Stimulated activated CD4-positive, alpha-beta T cell treated with anti-CD3 and anti-CD28 coated beads, Interleukin-4, amount 100 ng/mL, for 1 hour (primary cell): ENCODE measurements at regions not wholly inside any gene's neighbourhood (a gene's known extent, or its start where the extent isn't known, plus 50 kb on each side); places are given as distances from the start of the nearest gene placed in this dataset.

Experiments used
- DNase-seq: peaks from one replicate; pipeline ENCODE4 v3.0.0-alpha.2; 2020

DNA sequence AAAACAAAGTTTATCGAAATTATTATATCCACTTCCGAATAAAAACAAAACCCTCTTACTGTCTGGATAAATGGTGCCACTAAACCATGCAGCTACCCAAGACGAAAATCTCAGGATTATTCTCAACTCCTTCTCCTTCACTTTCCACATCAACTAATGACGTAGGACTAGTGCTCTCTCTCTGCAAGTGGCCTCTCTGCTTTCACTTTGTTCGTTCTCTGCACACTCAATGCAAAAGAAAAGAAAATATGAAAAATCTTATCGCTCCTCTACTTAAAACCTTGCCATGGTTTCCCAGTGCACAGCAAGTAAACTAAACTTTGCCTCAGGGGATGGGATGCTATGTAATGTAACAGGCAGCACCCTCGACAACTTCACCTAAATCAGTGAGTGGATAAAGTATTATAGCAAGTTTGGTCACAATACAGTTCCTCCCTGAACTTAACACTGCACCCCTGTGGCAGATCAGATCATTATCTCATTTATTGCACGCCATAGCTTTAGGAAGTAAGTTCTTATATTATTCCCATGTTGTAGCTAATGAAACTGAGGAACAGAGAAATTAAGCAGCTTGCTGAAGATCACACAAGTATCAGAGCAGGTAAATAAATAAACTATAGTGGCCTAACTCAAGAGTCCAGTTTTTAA is 262.7 kb upstream of the GADL1 start:
- no peak for DNase-seq

DNA sequence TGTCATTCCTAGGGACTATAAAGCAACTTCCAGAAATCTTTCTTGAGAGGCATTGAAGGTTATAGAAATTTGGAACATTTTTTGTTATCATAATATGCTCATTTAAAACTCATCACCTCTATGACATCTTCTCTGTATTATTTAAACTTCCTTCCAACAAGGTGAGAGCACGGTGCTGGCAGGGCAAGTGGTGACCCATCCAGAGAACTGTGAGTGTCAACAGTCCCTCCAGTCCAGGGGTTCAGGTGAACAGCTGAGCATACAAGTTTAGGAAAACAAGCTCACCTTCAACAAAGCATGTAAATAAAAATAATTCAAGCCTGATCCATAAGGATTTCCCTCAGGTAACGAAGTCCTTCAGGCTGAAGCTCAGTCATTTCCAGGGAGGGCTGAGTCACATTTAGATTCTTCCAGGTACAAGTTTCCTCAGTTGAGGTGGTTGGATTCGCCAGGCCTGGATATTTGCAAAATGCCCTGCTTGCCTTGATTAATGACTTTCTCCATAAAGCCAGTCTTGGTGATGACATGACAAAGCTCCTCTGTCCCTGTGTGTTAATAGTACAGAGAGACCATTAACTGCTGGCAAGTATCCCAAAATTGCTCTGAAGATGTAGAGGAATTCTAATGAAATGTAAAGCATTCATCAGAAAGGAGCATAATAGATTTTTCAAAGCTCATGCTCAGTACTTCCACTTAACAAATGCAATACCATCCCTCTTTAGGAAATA is 263.6 kb upstream of the GADL1 start:
- DNase-seq = no peak

DNA sequence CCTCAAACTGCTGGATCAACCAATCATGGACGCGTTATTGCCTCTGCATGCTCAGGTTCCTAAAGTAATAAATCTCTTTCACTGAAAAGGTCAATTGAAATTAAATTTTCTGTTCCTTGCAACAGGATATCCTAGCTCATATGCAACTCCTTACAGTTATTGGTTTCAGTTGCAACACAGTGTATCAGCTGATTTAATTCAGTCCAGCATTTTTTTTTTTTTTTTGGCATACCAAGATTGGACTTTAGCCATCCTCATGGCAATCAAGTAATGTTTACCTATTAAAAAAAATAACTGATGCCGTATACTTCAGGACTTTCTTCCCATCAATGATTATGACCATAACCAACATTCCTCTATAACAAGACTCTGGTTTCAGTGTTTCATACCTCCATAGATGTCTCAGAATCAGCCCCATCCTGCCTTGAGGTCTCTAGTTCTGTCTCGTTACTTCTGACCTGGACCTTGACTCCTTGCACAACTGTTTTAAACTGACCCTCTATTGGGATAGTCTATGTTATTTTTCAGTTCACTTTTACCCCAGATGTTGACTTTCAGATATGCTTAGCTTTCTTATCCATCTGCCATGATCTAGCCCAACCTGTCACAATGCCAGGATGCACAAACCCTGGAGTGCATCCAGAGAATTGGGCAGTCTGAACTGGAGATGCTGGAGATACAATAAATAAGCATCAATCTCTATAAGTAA is 265.0 kb upstream of the GADL1 start:
- no peak for DNase-seq

DNA sequence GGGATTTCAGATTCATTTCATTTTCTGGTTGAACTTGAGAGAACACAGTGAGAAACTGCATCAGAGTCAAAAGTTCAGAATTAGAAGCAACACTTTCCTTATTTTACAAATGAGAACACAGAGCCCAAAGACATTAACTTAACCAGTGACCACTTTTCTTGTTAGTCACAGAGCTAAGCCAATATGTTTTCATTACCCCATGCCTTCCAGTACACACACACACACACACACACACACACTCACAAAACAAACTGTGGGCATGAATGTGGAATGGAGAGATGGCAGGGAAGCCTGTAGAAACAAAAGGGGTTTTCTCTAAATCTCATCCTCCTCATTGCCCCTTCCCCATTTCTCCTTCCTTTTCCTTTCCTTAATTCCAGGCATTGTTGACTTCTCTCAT is 267.4 kb upstream of the GADL1 start:
- no peak for DNase-seq

DNA sequence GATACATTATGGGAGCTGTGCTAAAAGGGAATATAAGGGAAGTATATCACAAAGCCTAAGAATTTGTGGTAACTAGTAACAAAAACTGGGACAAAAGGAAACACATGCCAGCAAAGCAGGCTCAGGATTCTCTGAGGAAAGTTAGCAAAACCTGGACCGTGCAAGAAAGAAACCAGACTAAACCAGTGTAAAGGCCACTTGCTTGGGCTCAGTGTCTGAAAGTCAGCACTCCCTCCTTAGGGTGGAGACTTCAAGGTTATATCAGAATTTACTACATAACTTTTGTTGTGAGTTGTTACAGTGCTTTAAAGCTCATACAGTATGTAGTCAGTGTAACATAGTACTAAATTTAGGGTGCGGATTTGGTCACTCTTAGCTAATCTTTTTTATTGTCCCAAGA is 269.9 kb upstream of the GADL1 start:
- no peak for DNase-seq

DNA sequence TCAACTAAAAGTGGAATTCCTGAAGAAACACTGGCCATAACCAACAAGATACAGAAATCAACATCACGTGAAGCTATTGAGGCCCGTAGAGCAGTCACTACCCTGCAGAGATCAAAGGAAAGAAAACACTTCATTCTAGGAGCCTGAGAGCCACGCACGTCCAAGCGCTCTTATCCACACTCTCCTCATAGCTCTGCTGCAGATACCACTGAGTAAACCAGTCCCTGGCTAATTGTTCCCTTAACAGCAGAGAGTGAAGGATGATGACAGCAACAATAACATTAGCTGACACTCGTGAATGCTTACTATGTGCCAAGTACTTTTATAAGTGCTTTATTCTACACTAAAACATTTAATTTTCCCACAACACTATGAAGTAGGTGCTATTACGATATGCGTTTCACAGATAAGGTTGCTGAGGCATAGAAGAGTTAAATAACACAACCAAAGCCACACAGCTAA is 271.0 kb upstream of the GADL1 start:
- no peak for DNase-seq

DNA sequence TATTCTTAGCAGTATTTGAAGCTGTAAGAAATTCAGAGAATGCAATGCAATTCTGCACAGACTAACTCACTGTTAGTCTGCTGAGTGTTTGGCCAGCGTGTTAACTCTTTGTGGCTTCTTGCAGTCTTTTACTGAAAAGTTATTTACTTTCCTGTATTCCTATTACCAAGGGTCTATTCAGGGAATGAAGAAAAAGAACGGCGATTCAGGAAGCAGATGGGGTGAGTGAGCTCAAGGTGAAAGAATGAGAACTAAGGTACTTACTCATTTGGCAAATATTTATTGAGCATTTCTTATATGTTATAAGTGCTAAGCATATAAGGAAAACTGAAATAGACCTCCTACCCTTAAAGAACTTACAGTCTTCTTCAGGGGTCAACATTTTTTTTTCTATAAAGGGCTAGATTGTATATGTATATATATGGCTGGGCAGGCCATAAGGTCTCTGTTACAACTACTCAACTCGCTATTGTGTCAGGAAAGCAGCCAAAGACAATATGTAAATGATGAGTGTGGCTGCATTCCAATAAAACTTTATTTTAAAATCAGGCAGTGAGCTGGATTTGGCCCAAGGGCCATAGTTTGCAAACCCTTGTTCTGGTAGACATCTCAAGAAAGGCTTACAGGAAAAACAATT is 271.9 kb upstream of the GADL1 start:
- DNase-seq = no peak

DNA sequence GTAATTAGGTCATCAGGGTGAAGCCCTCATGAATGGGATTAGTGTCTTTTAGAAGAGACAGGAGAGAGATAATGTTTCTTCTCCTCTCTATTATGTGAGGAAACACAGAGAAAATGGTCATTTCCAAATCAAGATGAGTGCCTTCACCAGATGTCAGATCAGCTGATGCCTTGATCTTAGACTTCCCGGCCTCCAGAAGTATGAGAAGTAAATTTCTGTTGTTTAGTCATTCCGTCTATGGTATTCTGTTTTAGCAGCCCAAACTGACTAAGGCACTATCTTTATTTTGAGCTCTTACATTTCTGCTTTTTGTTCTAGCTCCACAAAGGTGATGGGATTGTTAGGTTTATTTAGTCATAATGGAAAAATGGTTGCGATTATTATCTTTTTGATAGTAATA is 273.2 kb upstream of the GADL1 start:
- no peak for DNase-seq

DNA sequence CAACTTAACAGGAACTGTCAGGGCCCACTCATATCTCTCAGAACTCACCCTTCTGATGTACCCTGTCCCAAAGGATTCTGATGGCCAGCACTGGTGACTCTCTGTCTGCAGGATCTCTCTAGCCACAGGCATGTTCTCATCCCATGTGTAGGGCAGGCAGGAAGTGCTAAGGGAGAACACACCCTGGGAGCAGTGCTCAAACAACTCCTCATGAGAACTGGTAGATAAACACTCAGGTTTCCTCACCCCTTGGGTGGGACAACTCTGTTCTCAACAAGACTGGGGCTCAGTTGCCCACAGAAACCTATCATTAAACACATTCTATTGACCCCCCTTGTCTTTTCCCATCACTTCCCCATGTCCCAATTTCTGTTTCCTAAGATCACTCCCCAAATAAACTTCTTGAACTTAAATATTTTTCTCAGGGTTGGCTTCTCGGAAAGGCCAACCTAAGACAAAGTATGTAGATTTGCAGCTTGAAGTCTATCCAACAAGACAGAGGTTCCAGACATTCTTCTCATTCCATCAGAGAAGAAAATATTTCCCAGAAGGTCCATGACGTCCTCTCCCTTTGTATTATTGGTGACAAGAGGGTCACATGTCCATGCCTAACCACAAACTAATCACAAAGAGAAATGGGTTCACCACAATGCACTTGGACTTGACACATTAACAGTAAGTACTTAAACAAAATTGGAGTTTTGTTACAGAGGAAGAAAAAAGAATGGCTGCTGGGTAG is 276.6 kb upstream of the GADL1 start:
- DNase-seq = no peak

DNA sequence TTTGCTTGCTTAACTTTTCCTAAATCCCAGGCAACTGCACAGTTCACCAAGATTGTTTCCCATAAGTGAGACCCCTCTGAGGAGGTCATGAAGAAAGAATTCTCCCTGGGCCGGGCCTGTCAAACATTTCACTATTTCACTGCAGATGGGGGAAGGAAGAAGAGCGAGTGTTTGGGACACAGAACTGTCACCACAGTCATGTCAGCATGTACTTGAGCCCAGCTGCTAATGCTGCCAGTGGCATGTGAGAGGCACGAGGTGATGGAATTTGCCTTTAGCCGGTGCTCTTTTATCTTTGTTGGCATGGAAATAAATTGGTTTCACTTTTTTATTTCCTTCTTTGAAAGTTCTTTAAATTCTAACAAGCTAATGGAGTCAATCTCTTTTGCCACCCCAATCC is 277.9 kb upstream of the GADL1 start:
- no peak for DNase-seq

DNA sequence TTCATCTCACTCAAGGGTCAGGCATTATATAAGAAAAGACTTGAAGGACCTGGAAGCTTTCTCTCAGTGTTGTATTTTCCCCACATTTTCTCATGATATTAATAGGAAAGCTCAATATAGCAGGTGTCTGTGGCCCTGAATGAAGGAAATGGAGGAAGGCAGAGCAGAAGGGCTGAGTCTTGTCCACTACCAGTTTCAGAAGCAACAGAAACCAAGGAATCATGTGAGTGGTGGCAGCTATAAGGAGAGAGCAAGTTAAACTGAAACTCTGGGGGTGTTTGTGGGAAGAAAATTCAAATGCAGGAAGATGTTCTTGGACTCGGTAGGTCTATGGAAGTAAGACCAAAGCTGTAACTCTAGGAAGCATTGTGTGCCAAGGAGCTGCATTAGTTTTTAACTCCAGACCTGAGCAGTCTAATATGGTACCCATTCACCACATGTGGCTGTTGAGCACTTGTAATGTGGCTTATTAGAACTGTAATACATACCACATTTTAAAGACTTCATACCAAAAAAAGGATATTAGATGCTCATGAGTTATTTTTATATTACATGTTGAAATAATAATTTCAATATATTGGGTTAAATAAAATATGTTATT is 278.8 kb upstream of the GADL1 start:
- no peak for DNase-seq

DNA sequence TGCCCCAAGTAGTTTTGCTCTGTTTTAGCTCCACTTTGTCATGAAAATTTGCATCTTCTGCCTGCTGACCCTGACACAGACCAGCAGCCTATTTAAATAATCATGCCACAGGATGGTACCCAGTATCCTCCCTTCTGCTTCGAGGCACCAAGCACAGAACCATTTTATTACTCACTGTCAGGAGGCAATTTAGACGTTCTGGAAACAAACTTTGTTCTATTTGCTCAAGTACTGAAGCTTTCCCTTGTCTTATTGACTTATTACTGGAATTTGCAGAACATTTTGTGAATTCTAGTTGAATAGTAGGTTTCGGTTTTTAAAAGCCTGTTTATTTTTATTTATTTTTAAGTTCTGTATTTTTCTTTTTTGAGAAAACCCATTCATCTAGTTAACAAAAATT is 279.6 kb upstream of the GADL1 start:
- no peak for DNase-seq

DNA sequence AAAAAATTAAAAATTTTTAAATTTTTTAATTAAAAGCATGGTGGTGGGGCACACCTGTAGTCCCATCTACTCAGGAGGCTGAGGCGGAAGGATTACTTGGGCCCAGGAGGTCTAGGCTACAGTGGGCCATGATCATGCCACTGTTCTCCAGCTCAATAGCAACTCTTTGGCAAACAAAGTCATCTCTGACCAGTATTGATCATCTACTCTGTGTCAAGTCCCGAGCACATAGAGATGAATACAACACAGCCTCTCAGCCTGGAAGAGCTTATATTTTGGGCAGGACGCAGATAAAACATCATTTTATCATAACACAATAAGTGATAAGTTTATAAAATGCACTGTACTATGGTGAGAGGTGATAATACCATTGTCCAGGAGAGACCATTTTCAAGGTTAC is 281.6 kb upstream of the GADL1 start:
- no peak for DNase-seq

DNA sequence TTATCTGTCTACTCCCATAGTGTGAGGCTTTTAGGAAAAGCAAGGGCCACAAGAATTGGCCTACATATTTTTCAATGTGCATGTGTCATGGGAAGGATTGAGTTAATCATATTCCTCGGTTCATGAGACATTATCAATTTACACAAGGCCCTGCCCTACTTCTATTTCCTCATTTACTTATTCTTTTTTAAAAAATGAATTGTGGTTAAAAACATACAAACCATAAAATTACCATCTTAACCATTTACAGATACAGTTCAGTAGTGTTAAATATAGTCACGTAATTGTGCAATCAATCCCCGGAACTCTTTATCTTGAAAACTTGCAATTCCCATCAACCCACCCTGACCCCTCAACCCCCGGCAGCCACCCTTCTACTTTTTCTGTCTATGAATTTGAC is 284.0 kb upstream of the GADL1 start:
- no peak for DNase-seq

DNA sequence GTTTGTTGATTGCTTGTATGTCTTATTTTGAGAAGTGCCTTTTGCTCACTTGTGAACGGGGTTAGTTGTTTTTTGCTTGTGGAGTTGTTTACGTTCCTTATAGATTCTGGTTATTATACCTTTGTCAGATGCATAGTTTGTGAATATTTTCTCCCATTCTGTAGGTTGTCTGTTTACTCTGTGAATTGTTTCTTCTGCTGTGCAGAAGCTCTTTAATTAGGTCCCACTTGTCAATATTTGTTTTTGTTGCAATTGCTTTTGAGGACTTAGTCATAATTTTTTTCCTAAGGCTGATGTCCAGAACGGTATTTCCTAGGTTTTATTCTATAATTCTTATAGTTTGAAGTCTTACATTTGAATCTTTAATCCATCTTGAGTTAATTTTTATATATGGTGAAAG is 285.3 kb upstream of the GADL1 start:
- no peak for DNase-seq

DNA sequence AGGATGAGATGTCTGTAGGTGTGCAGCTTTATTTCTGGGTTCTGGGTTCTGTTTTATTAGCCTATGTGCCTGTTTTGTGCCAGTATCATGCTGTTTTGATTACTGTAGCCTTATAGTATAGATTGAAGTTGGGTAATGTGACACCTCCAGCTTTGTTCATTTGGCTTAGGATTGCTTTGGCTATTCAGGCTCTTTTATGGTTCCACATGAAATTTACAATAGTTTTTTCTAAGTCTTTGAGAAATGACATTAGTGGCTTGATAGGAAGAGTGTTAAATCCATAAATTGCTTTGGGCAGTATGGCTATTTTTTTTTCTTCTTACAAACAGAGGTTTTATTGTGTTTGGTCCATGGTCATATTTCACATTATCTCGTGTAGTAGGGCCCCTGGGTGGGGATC is 285.8 kb upstream of the GADL1 start:
- no peak for DNase-seq

DNA sequence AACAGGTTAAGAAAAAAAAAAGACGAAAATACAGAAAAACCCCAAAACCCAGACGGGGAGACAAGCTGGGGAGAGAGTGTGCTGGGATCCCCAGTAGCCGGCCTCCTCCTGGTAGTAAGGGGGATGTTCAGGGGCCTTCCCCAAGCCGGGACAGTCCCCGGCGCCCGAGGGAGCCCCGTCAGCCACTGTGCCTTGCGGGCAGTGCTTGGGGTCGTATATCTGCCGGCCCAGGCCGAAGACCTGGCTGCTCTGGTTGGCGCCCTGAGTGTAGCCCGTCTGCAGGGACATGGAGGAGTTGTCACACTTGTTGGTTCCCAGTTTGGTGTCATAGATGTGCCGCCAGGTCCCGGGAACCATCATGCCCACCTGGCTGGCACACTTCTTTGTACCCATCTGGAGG is 287.2 kb upstream of the GADL1 start:
- no peak for DNase-seq

DNA sequence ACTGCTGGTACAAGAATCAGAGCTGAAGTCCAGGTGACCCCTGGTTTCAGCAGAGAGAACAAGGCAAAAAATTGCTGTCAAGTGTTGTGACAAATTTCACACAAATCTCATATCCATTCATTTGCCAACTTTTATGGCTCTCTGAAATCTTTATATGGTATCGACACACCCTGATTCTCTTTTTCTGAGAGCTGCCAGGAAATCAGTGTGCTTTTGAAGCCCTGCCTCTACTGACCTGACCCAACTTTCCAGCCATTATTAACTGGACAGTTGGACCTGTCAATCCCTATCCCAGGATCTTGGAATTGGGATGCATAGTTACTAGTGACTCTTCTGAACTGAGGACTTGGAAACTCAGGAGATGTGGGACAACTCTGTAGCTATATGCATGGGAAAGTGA is 288.2 kb upstream of the GADL1 start:
- DNase-seq = no peak

DNA sequence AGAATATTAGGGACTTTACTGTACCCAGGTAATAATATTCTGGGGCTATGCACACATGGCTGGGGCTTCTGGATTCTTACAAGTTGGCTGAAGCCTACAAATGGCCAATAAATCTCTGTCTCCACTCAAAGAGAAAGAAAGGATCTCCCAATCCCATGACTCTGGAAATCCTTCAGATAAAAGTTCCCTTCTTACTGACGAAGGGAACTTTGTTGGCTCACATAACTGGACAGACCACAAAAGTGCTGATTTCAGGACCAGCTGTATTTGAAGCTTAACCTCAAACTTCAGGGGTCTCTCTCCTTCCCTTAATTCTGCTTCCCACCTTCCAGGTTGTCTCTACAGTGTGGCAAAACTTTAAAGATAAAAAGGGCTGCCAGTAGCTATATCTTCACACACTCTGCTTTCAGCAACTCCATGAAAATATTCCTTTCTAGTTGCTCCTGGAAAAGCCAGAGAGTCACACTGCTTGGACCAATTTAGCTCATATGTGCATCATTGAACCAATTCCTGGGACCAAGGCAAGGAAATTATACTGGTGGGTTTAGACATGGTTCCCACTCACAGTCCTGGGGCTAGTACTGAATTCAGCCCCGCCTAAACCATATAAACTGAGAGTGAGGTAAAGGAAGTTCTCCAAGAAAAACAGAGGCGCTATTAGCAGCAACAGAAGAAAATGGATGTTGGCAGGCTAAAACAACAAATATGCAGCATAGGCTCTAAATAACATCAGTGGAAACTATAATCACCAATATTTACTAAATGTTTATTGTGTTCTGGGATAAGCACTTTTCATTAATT is 290.0 kb upstream of the GADL1 start:
- no peak for DNase-seq

DNA sequence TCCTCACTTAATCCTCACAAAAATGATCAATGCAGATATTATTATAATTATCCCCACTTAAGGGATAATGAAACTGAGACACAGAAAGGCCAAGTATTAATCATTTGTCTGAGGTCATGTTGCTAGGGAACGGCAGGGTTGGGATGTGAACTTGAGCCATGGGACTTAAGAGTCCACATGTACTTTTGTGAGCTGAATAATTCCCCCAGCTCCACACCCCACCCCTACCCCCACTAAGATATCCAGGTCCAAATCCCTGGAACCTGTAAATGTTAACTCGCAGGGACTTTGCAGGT is 290.5 kb upstream of the GADL1 start:
- no peak for DNase-seq

DNA sequence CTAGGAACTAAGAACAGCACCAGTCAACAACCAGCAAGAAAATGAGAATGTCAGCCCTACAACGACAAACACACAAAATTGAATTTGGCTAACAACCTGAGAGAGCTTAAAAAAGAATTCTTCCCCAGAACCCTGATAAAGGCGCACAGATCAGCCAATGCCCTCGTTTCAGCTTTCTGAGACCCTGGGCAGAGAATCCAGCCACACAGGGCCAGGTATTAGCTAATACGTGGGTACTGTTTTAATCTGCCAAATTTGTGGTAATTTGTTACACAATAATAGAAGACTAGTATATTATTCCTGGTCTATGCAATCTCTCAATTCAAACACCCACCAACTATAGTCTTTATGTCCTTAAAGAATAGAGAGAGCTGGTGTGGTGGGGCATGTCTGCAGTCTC is 291.6 kb upstream of the GADL1 start:
- no peak for DNase-seq

DNA sequence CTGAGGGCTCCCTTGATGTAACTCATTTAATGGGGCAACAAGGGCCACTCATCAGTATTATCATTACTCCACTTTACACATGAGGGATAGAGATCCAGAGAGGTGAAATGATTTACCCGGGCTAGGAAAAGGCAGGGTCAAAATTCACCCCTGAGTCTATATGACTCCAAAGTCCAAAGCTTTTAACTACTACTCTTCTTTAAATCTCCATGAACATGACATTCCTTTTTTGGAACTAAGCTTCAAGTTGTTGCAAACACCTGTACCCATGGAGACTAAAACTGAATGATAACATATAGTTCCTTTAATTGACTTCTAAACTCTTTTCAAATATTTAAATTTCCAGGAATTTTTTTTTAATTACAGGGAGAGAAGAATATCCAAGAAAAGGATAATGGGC is 292.9 kb upstream of the GADL1 start:
- no peak for DNase-seq
